Right lobe of liver (tissue), 4 donors: ENCODE measurements at regions not wholly inside any gene's neighbourhood (a gene's known extent, or its start where the extent isn't known, plus 50 kb on each side); places are given as distances from the start of the nearest gene placed in this dataset.

Experiments
- POLR2A ChIP-seq: fragments of 450-650 bp; IDR thresholded peaks from one replicate; pipeline ENCODE4 v1.6.1; 2017; ENCODE audit warnings: antibody characterized with exemption, mild to moderate bottlenecking
- TF ChIP-seq, protein P1 (sequence below), 4 donors: fragments of 200-600 bp in 3 of 4; fragments of 450-650 bp in 1 of 4; IDR thresholded peaks; one replicate each; pipeline versions ENCODE4 v1.5.1 to v1.8.0; 2016 to 2022; ENCODE audit warnings: antibody characterized with exemption in 4 of 4, mild to moderate bottlenecking in 2 of 4
- donor health status: DM: no; HTN: no; CAD: no.
- donor health status: DM: no; HTN: no; CAD: no.
- donor health status: DM: no; HTN: yes; CAD: no.

DNA sequence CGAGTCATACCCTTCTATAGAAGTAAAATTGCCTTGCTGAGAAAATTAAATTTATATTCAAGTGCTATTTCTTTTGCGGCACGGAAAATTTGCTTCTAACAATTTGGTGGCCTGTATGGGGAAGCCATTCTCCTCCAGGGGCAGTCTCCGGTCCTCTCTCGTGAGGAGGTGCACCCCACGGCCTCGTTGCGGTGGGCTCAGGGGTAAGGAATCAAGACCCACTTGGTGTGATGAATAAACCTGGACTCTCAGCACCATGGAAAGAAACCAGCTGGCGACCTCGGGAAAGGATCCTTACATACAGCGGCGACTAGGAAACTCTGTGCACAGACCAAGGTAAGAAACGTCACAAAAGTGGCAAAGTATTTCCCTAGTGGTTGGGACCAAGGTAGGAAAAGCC lies 252.9 kb downstream of the DPY19L2 start:
- TF ChIP-seq POLR2A = no peak
- TF ChIP-seq, protein P1, sequence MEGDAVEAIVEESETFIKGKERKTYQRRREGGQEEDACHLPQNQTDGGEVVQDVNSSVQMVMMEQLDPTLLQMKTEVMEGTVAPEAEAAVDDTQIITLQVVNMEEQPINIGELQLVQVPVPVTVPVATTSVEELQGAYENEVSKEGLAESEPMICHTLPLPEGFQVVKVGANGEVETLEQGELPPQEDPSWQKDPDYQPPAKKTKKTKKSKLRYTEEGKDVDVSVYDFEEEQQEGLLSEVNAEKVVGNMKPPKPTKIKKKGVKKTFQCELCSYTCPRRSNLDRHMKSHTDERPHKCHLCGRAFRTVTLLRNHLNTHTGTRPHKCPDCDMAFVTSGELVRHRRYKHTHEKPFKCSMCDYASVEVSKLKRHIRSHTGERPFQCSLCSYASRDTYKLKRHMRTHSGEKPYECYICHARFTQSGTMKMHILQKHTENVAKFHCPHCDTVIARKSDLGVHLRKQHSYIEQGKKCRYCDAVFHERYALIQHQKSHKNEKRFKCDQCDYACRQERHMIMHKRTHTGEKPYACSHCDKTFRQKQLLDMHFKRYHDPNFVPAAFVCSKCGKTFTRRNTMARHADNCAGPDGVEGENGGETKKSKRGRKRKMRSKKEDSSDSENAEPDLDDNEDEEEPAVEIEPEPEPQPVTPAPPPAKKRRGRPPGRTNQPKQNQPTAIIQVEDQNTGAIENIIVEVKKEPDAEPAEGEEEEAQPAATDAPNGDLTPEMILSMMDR (IDR thresholded peaks at IDR 0.05) = no peak
